ENCODE measurements at regions not wholly inside any gene's neighbourhood (a gene's known extent, or its start where the extent isn't known, plus 50 kb on each side); places are given as distances from the start of the nearest gene placed in this dataset.

GRCh38 chr9:13396418-13396817 lies 116.9 kb upstream of the MPDZ start:
- Mint-ChIP-seq H3K36me3 (peaks cover 0 to 5% (median 0%) of the 10 kb centered on the region in 3 donors), H3K27ac (no peak overlapping the region), H3K9me3 (peaks cover 0 to 23% (median 8%) of the 10 kb centered on the region in 9 donors), H3K27me3 (no peaks in the 10 kb centered on the region), H3K4me3 (no peak overlapping the region), H3K4me1 (no peaks in the 10 kb centered on the region)
- DNase-seq (no peak), ATAC-seq (no peak)
- POLR2A ChIA-PET = no interaction called here

- DNase-seq = no peak
- Mint-ChIP-seq H3K9me3 (peaks cover 5 to 29% (median 11%) of the 10 kb centered on the region in 9 donors), H3K27ac (no peak overlapping the region), H3K36me3 (peaks cover 0 to 7% (median 0%) of the 10 kb centered on the region in 3 donors), H3K27me3 (no peaks in the 10 kb centered on the region), H3K4me3 (no peak overlapping the region), H3K4me1 (no peaks in the 10 kb centered on the region)
- POLR2A ChIA-PET = no interaction called here
- no peak for ATAC-seq
Measured at GRCh38 chr9:13395156-13395555, 115.7 kb upstream of the MPDZ start.

- Mint-ChIP-seq H3K4me3 (no peak overlapping the region), H3K36me3 (peaks cover 0 to 27% (median 0%) of the 10 kb centered on the region in 3 donors), H3K27ac (no peak overlapping the region), H3K27me3 (no peaks in the 10 kb centered on the region), H3K9me3 (peaks cover 3 to 58% (median 29%) of the 10 kb centered on the region in 9 donors), H3K4me1 (no peaks in the 10 kb centered on the region)
- no peak for DNase-seq
- no peak for ATAC-seq
- POLR2A ChIA-PET = no interaction called here
Measured at GRCh38 chr9:13388157-13388556, 108.7 kb upstream of the MPDZ start.

- no peak for ATAC-seq
- Mint-ChIP-seq H3K9me3 (peaks cover 4 to 57% (median 33%) of the 10 kb centered on the region in 9 donors), H3K4me1 (no peaks in the 10 kb centered on the region), H3K27ac (no peak overlapping the region), H3K27me3 (no peaks in the 10 kb centered on the region), H3K4me3 (no peak overlapping the region), H3K36me3 (peaks cover 0 to 27% (median 0%) of the 10 kb centered on the region in 3 donors)
- no peak for DNase-seq
- POLR2A ChIA-PET = no interaction called here
Measured at GRCh38 chr9:13387734-13388067, 108.2 kb upstream of the MPDZ start.

GRCh38 chr9:13386935-13387733 lies 107.6 kb upstream of the MPDZ start:
- Mint-ChIP-seq H3K9me3 (peaks cover 4 to 53% (median 32%) of the 10 kb centered on the region in 9 donors), H3K4me1 (no peaks in the 10 kb centered on the region), H3K27ac (no peak overlapping the region), H3K27me3 (no peaks in the 10 kb centered on the region), H3K36me3 (peaks cover 0 to 27% (median 0%) of the 10 kb centered on the region in 3 donors), H3K4me3 (no peak overlapping the region)
- DNase-seq (no peak), ATAC-seq (no peak)
- POLR2A ChIA-PET = no interaction called here

DNA sequence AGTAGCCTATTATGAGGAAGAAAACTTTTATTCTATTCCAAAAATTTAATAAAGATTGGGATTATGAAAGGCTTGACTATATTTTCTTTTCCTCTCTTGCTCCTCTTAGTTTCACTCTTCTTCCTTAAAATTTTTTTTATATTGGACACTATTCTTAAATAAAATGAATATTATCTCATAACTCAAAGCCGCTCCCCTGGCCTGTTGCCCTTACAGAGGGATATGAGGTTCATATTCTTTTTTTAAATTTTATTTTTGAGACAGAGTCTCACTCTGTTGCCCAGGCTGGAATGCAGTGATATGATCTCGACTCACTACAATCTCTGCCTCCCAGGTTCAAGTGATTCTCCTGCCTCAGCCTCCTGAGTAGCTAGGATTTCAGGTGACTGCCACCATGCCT lies 106.8 kb upstream of the MPDZ start:
- POLR2A ChIA-PET = no interaction called here
- no peak overlapping the region for H3K4me3 Mint-ChIP-seq
- no peak for DNase-seq
- peaks cover 7 to 46% (median 31%) of the 10 kb centered on the region in 9 donors for H3K9me3 Mint-ChIP-seq
- H3K4me1 Mint-ChIP-seq = no peaks in the 10 kb centered on the region
- ATAC-seq = no peak
- H3K27ac Mint-ChIP-seq = no peak overlapping the region
- H3K27me3 Mint-ChIP-seq = no peaks in the 10 kb centered on the region
- peaks cover 0 to 21% (median 0%) of the 10 kb centered on the region in 3 donors for H3K36me3 Mint-ChIP-seq

GRCh38 chr9:13383855-13384254 lies 104.4 kb upstream of the MPDZ start:
- H3K36me3 Mint-ChIP-seq = peaks cover 0 to 11% (median 0%) of the 10 kb centered on the region in 3 donors

DNA sequence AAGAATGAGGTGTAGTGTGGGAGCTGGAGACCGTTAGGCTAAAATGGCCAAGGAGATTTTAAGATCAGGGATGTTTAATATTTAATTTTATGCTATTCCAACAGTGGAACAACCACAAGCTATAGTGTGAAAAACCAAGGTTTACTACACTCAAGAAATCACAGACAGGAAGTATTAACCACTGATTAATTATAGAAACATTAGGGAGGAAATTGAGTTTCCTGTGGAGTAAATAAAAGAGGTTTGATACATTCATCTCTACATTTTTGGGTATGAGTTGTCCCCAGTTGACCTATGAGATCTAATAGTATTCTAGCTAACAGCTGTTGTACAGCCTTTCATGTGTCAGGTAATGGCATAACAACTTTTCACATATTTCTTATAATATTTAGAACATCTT lies 103.7 kb upstream of the MPDZ start:
- no peak overlapping the region for H3K27ac Mint-ChIP-seq
- no peaks in the 10 kb centered on the region for H3K27me3 Mint-ChIP-seq
- peaks cover 10 to 39% (median 20%) of the 10 kb centered on the region in 9 donors for H3K9me3 Mint-ChIP-seq
- peaks cover 0 to 11% (median 0%) of the 10 kb centered on the region in 3 donors for H3K36me3 Mint-ChIP-seq
- no peak overlapping the region for H3K4me3 Mint-ChIP-seq
- peaks cover 0 to 2% (median 0%) of the 10 kb centered on the region in 4 donors for H3K4me1 Mint-ChIP-seq
- no peak for DNase-seq
- no peak for ATAC-seq
- POLR2A ChIA-PET = no interaction called here

More at GRCh38 chr9:13383855-13384254, 104.4 kb upstream of the MPDZ start:
- Mint-ChIP-seq H3K27ac (no peak overlapping the region), H3K4me3 (no peak overlapping the region), H3K4me1 (peaks cover 0 to 2% (median 0%) of the 10 kb centered on the region in 4 donors), H3K9me3 (peaks cover 10 to 39% (median 20%) of the 10 kb centered on the region in 9 donors), H3K27me3 (no peaks in the 10 kb centered on the region)
- DNase-seq (no peak), ATAC-seq (no peak)
- POLR2A ChIA-PET = no interaction called here

DNA sequence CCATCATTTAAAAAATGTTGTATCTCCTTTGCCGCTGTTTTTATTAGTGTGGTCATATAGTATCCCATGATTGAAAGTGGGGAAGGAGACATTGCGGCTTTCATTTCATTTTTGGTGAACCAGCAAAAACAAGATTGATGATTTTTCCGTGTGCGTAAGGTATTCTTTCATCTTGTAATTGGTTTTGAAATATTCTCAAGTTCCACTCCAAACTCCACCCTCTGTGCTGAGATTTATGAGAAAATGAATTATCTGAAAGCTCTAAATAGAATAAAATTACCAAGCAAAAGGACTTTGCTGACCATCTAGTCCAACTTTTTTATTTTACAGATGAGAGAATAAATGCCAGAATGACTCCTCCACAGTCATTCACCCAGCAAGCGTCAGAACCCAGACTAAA lies 103.1 kb upstream of the MPDZ start:
- ATAC-seq = no peak
- no peak for DNase-seq
- Mint-ChIP-seq H3K4me3 (no peak overlapping the region), H3K27ac (no peak overlapping the region), H3K4me1 (peaks cover 0 to 2% (median 0%) of the 10 kb centered on the region in 4 donors), H3K27me3 (no peaks in the 10 kb centered on the region), H3K36me3 (peaks cover 0 to 9% (median 0%) of the 10 kb centered on the region in 3 donors), H3K9me3 (peaks cover 10 to 38% (median 19%) of the 10 kb centered on the region in 9 donors)
- POLR2A ChIA-PET = no interaction called here

GRCh38 chr9:13380903-13381302 lies 101.4 kb upstream of the MPDZ start:
- no peak overlapping the region for H3K4me3 Mint-ChIP-seq
- peaks cover 10 to 31% (median 18%) of the 10 kb centered on the region in 9 donors for H3K9me3 Mint-ChIP-seq
- H3K27ac Mint-ChIP-seq = no peak overlapping the region
- POLR2A ChIA-PET = no interaction called here
- peaks cover 0 to 2% (median 0%) of the 10 kb centered on the region in 4 donors for H3K4me1 Mint-ChIP-seq
- no peaks in the 10 kb centered on the region for H3K27me3 Mint-ChIP-seq
- DNase-seq = no peak
- H3K36me3 Mint-ChIP-seq = peaks cover 0 to 3% (median 0%) of the 10 kb centered on the region in 3 donors
- no peak for ATAC-seq

- no peak for DNase-seq
- H3K9me3 Mint-ChIP-seq = peaks cover 0 to 21% (median 13%) of the 10 kb centered on the region in 9 donors
- no peak overlapping the region for H3K27ac Mint-ChIP-seq
- no peaks in the 10 kb centered on the region for H3K27me3 Mint-ChIP-seq
- POLR2A ChIA-PET = no interaction called here
- no peak for ATAC-seq
- peaks cover 0 to 2% (median 0%) of the 10 kb centered on the region in 4 donors for H3K4me1 Mint-ChIP-seq
- peaks cover 0 to 3% (median 0%) of the 10 kb centered on the region in 3 donors for H3K36me3 Mint-ChIP-seq
- no peak overlapping the region for H3K4me3 Mint-ChIP-seq
Measured at GRCh38 chr9:13378154-13378553, 98.7 kb upstream of the MPDZ start.

GRCh38 chr9:13377171-13377925 lies 97.9 kb upstream of the MPDZ start:
- Mint-ChIP-seq H3K4me3 (no peak overlapping the region), H3K27me3 (no peaks in the 10 kb centered on the region), H3K27ac (no peak overlapping the region), H3K9me3 (peaks cover 0 to 15% (median 9%) of the 10 kb centered on the region in 9 donors), H3K36me3 (peaks cover 0 to 3% (median 0%) of the 10 kb centered on the region in 3 donors), H3K4me1 (peaks cover 0 to 2% (median 0%) of the 10 kb centered on the region in 4 donors)
- POLR2A ChIA-PET = no interaction called here
- DNase-seq (no peak), ATAC-seq (no peak)

GRCh38 chr9:13372510-13372909 lies 93.0 kb upstream of the MPDZ start:
- POLR2A ChIA-PET = no interaction called here
- H3K27ac Mint-ChIP-seq = no peak overlapping the region
- DNase-seq = no peak
- no peaks in the 10 kb centered on the region for H3K4me1 Mint-ChIP-seq
- H3K27me3 Mint-ChIP-seq = no peaks in the 10 kb centered on the region
- no peaks in the 10 kb centered on the region for H3K36me3 Mint-ChIP-seq
- no peak for ATAC-seq
- H3K4me3 Mint-ChIP-seq = no peak overlapping the region
- H3K9me3 Mint-ChIP-seq = peaks cover 0 to 14% (median 3%) of the 10 kb centered on the region in 9 donors

Data from naive thymus-derived CD8-positive, alpha-beta T cell (primary cell).